ENCODE measurements at regions not wholly inside any gene's neighbourhood (a gene's known extent, or its start where the extent isn't known, plus 50 kb on each side); places are given as distances from the start of the nearest gene placed in this dataset.

DNA sequence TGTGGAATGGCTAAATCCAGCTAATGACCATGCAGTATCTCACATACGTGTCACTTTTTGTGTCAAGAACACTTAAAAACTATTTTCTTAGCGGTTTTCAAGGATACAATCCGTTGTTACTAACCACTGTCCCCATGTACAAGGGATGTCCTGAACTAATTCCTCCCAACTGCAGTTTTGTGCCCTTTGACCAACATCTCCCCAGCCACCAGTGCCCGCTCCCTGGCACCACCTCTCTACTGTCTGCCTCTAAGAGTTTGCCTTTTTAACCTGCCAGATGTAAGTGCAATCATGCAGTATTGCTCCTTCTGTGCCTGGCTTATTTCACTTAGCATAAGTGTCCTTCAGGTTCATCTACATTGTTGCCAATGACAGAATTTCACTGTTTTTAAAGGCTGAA lies 315.7 kb downstream of the TMEM121 start:
- no peak overlapping the region for H3K27ac ChIP-seq
- H3K4me3 ChIP-seq = no peak overlapping the region
- H3K36me3 ChIP-seq = no peaks in the 10 kb centered on the region
- no peaks in the 10 kb centered on the region for H3K9me3 ChIP-seq
- WGBS = 93% methylated on average over 4 of the region's 4 CpGs
- no peaks in the 10 kb centered on the region for H3K27me3 ChIP-seq
- no peak for TF ChIP-seq POLR2A (IDR thresholded peaks at IDR 0.05)
- no peak for TF ChIP-seq EP300 (IDR thresholded peaks at IDR 0.05)
- TF ChIP-seq, protein P1, sequence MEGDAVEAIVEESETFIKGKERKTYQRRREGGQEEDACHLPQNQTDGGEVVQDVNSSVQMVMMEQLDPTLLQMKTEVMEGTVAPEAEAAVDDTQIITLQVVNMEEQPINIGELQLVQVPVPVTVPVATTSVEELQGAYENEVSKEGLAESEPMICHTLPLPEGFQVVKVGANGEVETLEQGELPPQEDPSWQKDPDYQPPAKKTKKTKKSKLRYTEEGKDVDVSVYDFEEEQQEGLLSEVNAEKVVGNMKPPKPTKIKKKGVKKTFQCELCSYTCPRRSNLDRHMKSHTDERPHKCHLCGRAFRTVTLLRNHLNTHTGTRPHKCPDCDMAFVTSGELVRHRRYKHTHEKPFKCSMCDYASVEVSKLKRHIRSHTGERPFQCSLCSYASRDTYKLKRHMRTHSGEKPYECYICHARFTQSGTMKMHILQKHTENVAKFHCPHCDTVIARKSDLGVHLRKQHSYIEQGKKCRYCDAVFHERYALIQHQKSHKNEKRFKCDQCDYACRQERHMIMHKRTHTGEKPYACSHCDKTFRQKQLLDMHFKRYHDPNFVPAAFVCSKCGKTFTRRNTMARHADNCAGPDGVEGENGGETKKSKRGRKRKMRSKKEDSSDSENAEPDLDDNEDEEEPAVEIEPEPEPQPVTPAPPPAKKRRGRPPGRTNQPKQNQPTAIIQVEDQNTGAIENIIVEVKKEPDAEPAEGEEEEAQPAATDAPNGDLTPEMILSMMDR (IDR thresholded peaks at IDR 0.05) = no peak
- no peak for TF ChIP-seq POLR2AphosphoS5 (IDR thresholded peaks at IDR 0.05)
- H3K4me1 ChIP-seq = no peaks in the 10 kb centered on the region
- no peak for DNase-seq (ENCODE audit: low spot score in 2 of 2)

DNA sequence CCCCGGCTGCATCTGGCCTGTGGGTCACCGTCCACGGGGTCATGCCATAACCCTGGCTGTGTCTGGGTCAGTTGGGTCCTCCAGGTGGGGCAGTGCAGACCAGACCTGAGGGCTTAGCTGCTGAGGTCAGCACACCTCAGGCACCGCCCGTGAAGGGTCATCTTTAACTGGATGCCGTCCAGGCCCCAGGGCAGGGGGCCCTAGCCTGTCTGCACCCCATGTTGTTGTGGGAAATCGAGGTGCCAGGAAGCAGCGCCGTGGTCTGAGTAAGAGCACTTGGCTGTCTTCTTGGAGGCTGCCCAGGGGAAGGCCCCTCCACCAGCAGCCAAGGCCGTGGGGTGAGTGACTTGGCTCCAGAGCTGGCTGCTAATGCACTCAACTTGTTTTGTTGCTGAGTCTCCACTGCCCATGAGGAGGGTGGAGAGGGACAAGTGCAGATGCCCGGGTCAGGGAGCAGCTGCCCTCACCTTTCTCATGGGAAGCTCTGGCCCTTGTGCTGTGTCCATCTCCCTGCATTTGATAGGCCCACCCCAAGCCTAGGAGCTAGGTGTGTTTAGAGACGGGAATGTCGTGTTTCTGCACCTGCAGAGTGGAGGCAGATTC lies 317.2 kb downstream of the TMEM121 start:
- no peaks in the 10 kb centered on the region for H3K4me1 ChIP-seq
- H3K4me3 ChIP-seq = no peak overlapping the region
- DNase-seq (ENCODE audit: low spot score in 2 of 2) = peak in 1 of 2 donors; percentile 50
- H3K27me3 ChIP-seq = no peaks in the 10 kb centered on the region
- WGBS = 77% methylated on average over 12 of the region's 13 CpGs
- TF ChIP-seq POLR2AphosphoS5 (IDR thresholded peaks at IDR 0.05) (no peak), EP300 (IDR thresholded peaks at IDR 0.05) (no peak), POLR2A (IDR thresholded peaks at IDR 0.05) (no peak)
- TF ChIP-seq, protein P1 (IDR thresholded peaks at IDR 0.05) = no peak
- H3K9me3 ChIP-seq = no peaks in the 10 kb centered on the region
- no peaks in the 10 kb centered on the region for H3K36me3 ChIP-seq
- no peak overlapping the region for H3K27ac ChIP-seq

DNA sequence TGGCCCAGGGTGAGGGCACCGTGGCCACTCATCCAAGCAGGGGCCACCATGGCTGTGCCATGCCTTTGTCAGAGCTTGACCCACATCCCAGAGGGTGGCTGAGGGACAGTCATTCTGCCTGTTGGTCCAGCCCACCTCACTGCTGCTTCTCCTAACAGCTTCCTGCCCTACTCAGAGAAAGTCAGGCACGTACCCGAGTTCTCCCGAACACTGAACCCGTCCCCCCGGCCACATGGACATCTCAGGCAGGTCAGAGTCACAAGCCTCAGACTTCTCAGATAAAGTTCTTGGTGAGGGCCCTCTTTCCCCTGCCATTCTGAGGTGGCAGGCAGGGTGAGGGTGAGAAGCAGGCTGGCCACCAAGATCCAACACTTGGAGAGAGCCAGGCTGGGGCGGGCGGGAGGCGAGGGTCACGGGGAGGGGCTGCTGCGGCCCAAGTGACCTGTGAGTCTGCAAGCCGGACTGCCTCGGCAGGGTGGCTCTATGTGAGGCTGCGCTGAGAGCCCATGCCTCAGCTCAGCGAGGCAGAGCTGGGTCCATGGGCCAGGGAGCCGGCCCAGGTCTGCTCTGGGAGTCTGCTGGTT lies 317.8 kb downstream of the TMEM121 start:
- Histone ChIP-seq H3K4me3 (no peak overlapping the region), H3K36me3 (no peaks in the 10 kb centered on the region), H3K27ac (no peak overlapping the region), H3K27me3 (no peaks in the 10 kb centered on the region), H3K4me1 (no peaks in the 10 kb centered on the region), H3K9me3 (no peaks in the 10 kb centered on the region)
- peak in 1 of 2 donors; percentile 72 for DNase-seq (ENCODE audit: low spot score in 2 of 2)
- 100% methylated on average over 5 of the region's 16 CpGs for WGBS
- TF ChIP-seq EP300 (IDR thresholded peaks at IDR 0.05) (no peak), POLR2AphosphoS5 (IDR thresholded peaks at IDR 0.05) (no peak), POLR2A (IDR thresholded peaks at IDR 0.05) (no peak)
- TF ChIP-seq, protein P1 (IDR thresholded peaks at IDR 0.05) = no peak

DNA sequence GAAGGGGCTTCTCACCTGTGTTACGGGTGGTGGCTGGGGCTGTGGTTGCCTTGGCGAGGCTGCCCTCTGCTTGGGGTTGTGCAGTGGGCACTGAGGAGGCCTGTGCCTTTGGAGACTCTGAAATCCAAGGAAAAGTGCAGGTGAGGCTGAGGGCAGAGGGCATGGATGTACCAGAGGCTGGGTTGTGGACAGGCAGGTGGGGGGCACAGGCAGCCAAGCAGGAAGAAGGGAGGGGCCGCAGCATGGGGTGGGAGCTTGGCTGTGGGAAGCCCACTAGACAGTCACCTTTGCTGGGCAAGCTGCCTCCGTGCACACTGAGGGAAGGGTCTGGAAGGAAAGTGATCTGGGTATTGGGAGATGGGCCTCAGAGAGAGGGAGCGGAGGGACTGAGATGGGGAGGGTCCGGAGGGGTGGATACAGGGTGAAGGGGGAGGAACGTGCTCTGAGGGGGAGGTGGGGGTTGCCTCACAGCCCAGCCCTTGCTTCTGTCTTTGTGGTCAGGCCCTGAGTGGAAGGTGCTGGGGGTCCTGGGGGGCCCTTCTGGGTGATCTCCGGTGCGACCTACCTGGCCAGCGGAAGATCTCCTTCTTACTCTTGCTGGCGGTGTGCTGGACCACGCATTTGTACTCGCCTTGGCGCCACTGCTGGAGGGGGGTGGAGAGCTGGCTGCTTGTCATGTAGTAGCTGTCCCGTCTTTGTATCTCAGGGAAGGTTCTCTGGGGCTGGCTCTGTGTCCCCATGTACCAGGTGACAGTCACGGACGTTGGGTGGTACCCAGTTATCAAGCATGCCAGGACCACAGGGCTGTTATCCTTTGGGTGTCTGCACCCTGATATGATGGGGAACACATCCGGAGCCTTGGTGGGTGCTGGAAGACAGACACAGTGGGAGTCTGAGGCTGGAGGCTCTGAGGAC lies 318.7 kb downstream of the TMEM121 start:
- Histone ChIP-seq H3K4me3 (no peak overlapping the region), H3K4me1 (no peaks in the 10 kb centered on the region), H3K27ac (no peak overlapping the region), H3K36me3 (no peaks in the 10 kb centered on the region), H3K27me3 (no peaks in the 10 kb centered on the region), H3K9me3 (no peaks in the 10 kb centered on the region)
- DNase-seq (ENCODE audit: low spot score in 2 of 2) = peak; percentile 50 to 56
- WGBS = 87% methylated on average over 14 of the region's 18 CpGs
- no peak for TF ChIP-seq POLR2AphosphoS5 (IDR thresholded peaks at IDR 0.05)
- TF ChIP-seq, protein P1 (IDR thresholded peaks at IDR 0.05) = no peak
- no peak for TF ChIP-seq POLR2A (IDR thresholded peaks at IDR 0.05)
- no peak for TF ChIP-seq EP300 (IDR thresholded peaks at IDR 0.05)
